Left lung (tissue), 4 donors: ENCODE measurements at regions not wholly inside any gene's neighbourhood (a gene's known extent, or its start where the extent isn't known, plus 50 kb on each side); places are given as distances from the start of the nearest gene placed in this dataset.
A peak's percentile ranks its signal among the peaks of the same experiment; 100 is the strongest.

ENCODE experiments used
- ATAC-seq: fragments of 200-7000 bp; cut with Tn5 transposase; one replicate; pipeline ENCODE4 v1.9.1; 2020; ENCODE audit warnings: moderate library complexity
- DNase-seq, 4 donors: peaks; one replicate each; pipeline ENCODE4 v3.0.0-alpha.2; 2013 to 2020
- H3K27ac ChIP-seq, 2 donors: fragments of 200-600 bp; sonication (generic) in 1 of 2; one replicate each; pipeline versions ENCODE4 v1.5.0 to v1.8.0; 2020 to 2021
- H3K27me3 ChIP-seq, 2 donors: fragments of 200-600 bp; sonication (generic) in 1 of 2; one replicate each; pipeline versions ENCODE4 v1.5.0 to v1.8.0; 2020 to 2021
- H3K36me3 ChIP-seq, 2 donors: fragments of 200-600 bp; sonication (generic) in 1 of 2; one replicate each; pipeline versions ENCODE4 v1.5.0 to v1.8.0; 2020 to 2021
- H3K4me1 ChIP-seq, 2 donors: fragments of 200-600 bp; one replicate each; pipeline ENCODE4 v1.8.0; 2021
- H3K4me3 ChIP-seq, 2 donors: fragments of 200-600 bp; sonication (generic) in 1 of 2; one replicate each; pipeline versions ENCODE4 v1.5.0 to v1.8.0; 2020 to 2021; ENCODE audit warnings: mild to moderate bottlenecking in 1 of 2
- H3K9me3 ChIP-seq, 2 donors: fragments of 200-600 bp; sonication (generic) in 1 of 2; one replicate each; pipeline versions ENCODE4 v1.5.0 to v1.8.0; 2020 to 2021
- intact Hi-C, 2 donors: fragments of 100-400 bp; cut with DNase I; formaldehyde crosslinking; loops; one replicate each; pipeline versions ENCODE4 v1.11.2 to v1.14.2; 2022
- TF ChIP-seq, protein P1 (sequence below), 2 donors: fragments of 200-600 bp; sonication (generic) in 1 of 2; IDR thresholded peaks; one replicate each; pipeline versions ENCODE4 v1.5.0 to v1.8.0; 2021; ENCODE audit warnings: antibody characterized with exemption in 2 of 2
- donor health status: DM: no; HTN: yes; CAD: no.
- donor health status: DM: no; HTN: no; CAD: no.

DNA sequence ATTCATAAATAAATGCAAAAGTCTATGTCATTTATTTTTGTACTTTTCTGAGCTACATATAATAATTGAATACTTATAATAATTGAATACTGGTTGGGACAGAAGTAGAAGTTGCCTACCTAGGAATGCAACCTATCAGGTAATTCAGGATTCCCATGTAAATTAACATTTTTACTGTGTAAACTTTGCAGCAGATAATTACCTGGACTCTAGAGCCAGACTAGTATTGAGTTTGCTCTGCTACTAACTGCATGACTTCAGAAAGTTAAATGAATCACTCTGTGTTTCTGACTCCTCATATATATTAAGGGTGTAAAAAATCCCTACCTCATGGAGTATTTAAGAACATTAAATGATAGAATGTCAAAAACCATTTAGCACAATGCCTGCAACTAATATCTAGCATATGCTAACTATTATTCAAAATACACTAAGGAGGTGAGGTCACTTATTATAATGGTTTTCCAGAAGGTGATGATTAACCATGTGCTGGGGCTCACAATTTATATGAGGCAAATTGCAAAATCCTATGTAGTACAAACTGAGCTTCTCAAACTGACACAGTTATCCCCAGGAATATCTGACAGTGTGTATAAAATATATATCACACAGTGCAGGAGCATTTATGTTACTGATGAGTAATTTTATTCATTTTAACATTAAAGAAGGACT is 138.1 kb upstream of the ANO3 start:
- Histone ChIP-seq H3K4me3 (no peak overlapping the region), H3K27me3 (no peaks in the 10 kb centered on the region), H3K9me3 (no peaks in the 10 kb centered on the region), H3K27ac (no peak overlapping the region), H3K36me3 (no peaks in the 10 kb centered on the region), H3K4me1 (no peaks in the 10 kb centered on the region)
- ATAC-seq (peak; percentile 25), DNase-seq (peak in 1 of 4 donors; percentile 24)
- intact Hi-C loops: no loop called here
- TF ChIP-seq, protein P1, sequence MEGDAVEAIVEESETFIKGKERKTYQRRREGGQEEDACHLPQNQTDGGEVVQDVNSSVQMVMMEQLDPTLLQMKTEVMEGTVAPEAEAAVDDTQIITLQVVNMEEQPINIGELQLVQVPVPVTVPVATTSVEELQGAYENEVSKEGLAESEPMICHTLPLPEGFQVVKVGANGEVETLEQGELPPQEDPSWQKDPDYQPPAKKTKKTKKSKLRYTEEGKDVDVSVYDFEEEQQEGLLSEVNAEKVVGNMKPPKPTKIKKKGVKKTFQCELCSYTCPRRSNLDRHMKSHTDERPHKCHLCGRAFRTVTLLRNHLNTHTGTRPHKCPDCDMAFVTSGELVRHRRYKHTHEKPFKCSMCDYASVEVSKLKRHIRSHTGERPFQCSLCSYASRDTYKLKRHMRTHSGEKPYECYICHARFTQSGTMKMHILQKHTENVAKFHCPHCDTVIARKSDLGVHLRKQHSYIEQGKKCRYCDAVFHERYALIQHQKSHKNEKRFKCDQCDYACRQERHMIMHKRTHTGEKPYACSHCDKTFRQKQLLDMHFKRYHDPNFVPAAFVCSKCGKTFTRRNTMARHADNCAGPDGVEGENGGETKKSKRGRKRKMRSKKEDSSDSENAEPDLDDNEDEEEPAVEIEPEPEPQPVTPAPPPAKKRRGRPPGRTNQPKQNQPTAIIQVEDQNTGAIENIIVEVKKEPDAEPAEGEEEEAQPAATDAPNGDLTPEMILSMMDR (IDR thresholded peaks at IDR 0.05): no peak

DNA sequence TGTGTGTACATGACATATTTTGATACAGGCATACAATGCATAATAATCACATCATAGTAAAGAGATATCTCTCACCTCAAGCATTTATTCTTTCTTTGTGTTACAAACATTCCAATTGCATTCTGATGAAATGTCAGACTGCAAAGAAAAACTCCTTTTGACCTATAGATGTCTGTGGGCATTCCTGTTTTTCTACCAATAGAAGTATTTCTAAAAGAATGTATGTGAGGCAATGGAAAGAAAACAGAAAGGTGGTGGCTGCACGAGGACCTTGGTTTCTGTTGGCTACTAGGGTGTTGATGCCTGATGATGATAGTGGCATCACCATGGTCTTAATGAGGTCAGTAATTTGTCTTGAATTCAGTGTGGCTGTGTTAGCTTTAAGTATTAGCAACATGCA is 137.0 kb upstream of the ANO3 start:
- H3K27ac ChIP-seq: no peak overlapping the region
- TF ChIP-seq, protein P1 (IDR thresholded peaks at IDR 0.05): no peak
- no peak overlapping the region for H3K4me3 ChIP-seq
- H3K4me1 ChIP-seq: no peaks in the 10 kb centered on the region
- H3K27me3 ChIP-seq: no peaks in the 10 kb centered on the region
- intact Hi-C loops: no loop called here
- H3K9me3 ChIP-seq: no peaks in the 10 kb centered on the region
- no peak for DNase-seq
- H3K36me3 ChIP-seq: no peaks in the 10 kb centered on the region
- ATAC-seq: no peak

DNA sequence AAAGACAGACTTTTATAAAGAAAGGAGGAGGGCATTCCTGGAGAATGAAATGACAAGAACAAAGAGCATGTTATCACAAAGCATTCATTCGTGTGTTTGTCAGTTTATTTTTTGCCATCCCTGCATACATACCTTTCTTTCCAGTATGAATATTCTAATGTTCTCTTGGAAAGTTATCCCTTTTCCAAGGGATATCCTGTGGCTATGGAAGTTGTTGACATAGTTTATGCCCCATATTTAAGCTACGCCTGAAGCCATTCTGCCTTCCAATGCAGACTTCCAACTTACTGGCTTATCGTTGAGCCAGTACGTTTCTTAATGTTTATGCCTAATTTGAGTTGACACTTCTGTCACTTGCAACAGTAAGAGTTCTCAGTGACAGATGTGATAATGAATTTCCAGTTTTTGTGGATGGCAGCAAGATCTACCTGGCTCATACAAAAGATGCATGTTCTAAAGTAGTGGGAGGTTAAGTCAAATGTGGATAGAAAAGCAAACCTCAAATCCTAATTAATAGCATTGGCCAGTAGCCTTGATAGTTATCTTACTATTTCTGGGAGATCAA is 133.3 kb upstream of the ANO3 start:
- TF ChIP-seq, protein P1 (IDR thresholded peaks at IDR 0.05): no peak

DNA sequence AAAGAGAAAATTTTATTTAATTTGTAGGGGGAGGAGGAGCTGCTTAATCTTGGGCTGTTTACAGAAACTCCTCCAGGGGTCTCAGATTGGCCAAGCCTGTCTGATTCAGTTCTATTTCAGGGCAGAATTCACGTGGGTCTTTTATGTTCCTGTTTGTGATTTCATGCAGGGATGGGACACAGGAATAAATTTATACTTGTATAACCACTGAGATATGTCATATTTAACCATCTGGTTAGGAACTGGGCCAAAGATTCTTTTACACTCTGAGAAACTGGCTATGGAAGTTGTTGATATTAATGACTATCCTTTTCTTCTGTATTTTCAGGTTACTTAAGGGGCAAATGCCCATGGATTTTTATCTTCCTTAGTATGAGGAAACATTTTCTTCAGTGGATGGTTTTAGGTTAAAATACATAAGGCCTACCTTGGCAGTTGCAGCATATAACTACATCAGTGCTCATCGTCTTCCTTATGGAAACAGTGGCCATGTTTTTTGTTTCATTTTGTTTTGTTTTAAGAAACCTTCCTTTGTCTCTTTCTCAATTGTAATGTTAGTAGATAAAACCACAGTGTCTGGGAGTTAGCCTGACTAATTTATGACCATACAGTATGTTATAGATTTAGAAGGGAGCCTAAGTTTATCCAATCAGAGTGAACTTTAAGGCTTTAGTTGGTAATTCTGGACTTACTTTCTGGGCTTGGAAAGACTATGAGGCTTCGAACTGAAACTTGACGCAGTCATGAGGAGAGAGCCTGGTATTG is 132.4 kb upstream of the ANO3 start:
- H3K27me3 ChIP-seq: no peaks in the 10 kb centered on the region
- DNase-seq: no peak
- no peaks in the 10 kb centered on the region for H3K4me1 ChIP-seq
- no peaks in the 10 kb centered on the region for H3K9me3 ChIP-seq
- H3K4me3 ChIP-seq: no peak overlapping the region
- H3K36me3 ChIP-seq: no peaks in the 10 kb centered on the region
- intact Hi-C loops: no loop called here
- H3K27ac ChIP-seq: no peak overlapping the region
- ATAC-seq: no peak
- TF ChIP-seq, protein P1 (IDR thresholded peaks at IDR 0.05): no peak

More for the DNA sequence above, 133.3 kb upstream of the ANO3 start:
- Histone ChIP-seq H3K27me3 (no peaks in the 10 kb centered on the region), H3K27ac (no peak overlapping the region), H3K4me1 (no peaks in the 10 kb centered on the region), H3K36me3 (no peaks in the 10 kb centered on the region), H3K4me3 (no peak overlapping the region), H3K9me3 (no peaks in the 10 kb centered on the region)
- DNase-seq: no peak
- ATAC-seq: no peak
- intact Hi-C loops: no loop called here

DNA sequence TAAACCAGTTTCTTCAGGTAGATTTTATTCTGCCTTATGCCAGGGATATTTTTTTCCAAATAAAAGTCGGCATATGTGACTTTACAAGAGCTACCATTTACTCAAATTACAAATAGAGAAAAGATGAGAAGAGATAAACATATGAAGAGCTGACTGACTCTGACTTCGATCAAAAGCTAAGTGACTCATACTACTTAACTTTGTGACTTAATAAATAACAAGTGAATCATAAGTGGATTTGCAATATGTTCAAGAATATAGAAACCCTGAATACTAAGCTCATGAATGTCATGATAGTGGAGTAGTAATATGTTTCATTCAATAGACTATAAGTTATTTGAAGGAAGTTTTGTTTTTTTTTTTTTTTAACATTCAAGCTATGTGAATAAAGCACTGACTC is 130.5 kb upstream of the ANO3 start:
- no peaks in the 10 kb centered on the region for H3K4me1 ChIP-seq
- H3K36me3 ChIP-seq: no peaks in the 10 kb centered on the region
- ATAC-seq (no peak), DNase-seq (no peak)
- no peaks in the 10 kb centered on the region for H3K27me3 ChIP-seq
- H3K27ac ChIP-seq: no peak overlapping the region
- H3K9me3 ChIP-seq: no peaks in the 10 kb centered on the region
- intact Hi-C loops: no loop called here
- TF ChIP-seq, protein P1 (IDR thresholded peaks at IDR 0.05): no peak
- H3K4me3 ChIP-seq: no peak overlapping the region
